HG03103 (cell line): ENCODE measurements at regions not wholly inside any gene's neighbourhood (a gene's known extent, or its start where the extent isn't known, plus 50 kb on each side); places are given as distances from the start of the nearest gene placed in this dataset.
A peak's percentile ranks its signal among the peaks of the same experiment; 100 is the strongest.

Experiments
- ATAC-seq: cut with Tn5 transposase; IDR thresholded peaks from one replicate; pipeline ENCODE4 v1.9.1; 2021; ENCODE audit warnings: low read depth; ENCODE audit not compliant: unreplicated experiment

GRCh38 chr14:106821119-106821518 lies 1294.7 kb downstream of the TMEM121 start:
- ATAC-seq = no peak

- no peak for ATAC-seq
Observed at GRCh38 chr14:106822905-106823304, 1296.5 kb downstream of the TMEM121 start.

- no peak for ATAC-seq
Observed at GRCh38 chr14:106823552-106823951, 1297.2 kb downstream of the TMEM121 start.

- no peak for ATAC-seq
Observed at GRCh38 chr14:106826833-106827369, 1300.5 kb downstream of the TMEM121 start.

- peak; percentile 51 for ATAC-seq
Observed at GRCh38 chr14:106831322-106831720, 1304.9 kb downstream of the TMEM121 start.

- ATAC-seq = no peak
Observed at GRCh38 chr14:106837870-106838269, 1311.5 kb downstream of the TMEM121 start.

- no peak for ATAC-seq
Observed at GRCh38 chr14:106838991-106839769, 1312.8 kb downstream of the TMEM121 start.

GRCh38 chr14:106840258-106840657 lies 1313.9 kb downstream of the TMEM121 start:
- no peak for ATAC-seq

- no peak for ATAC-seq
Observed at GRCh38 chr14:106840991-106841390, 1314.6 kb downstream of the TMEM121 start.

GRCh38 chr14:106841701-106842100 lies 1315.3 kb downstream of the TMEM121 start:
- no peak for ATAC-seq

- no peak for ATAC-seq
Observed at GRCh38 chr14:106842687-106843086, 1316.3 kb downstream of the TMEM121 start.

GRCh38 chr14:106843386-106843785 lies 1317.0 kb downstream of the TMEM121 start:
- no peak for ATAC-seq

GRCh38 chr14:106843951-106844483 lies 1317.6 kb downstream of the TMEM121 start:
- no peak for ATAC-seq

GRCh38 chr14:106844608-106845285 lies 1318.4 kb downstream of the TMEM121 start:
- peak; percentile 38 for ATAC-seq

- peak; percentile 24 for ATAC-seq
Observed at GRCh38 chr14:106845286-106846087, 1319.1 kb downstream of the TMEM121 start.

- no peak for ATAC-seq
Observed at GRCh38 chr14:106846218-106846617, 1319.8 kb downstream of the TMEM121 start.

GRCh38 chr14:106848330-106849121 lies 1322.1 kb downstream of the TMEM121 start:
- ATAC-seq = no peak

- ATAC-seq = no peak
Observed at GRCh38 chr14:106850913-106851825, 1324.8 kb downstream of the TMEM121 start.
